DOHH2 (cell line): ENCODE measurements at regions not wholly inside any gene's neighbourhood (a gene's known extent, or its start where the extent isn't known, plus 50 kb on each side); places are given as distances from the start of the nearest gene placed in this dataset.

ENCODE experiments used
- H3F3A ChIP-seq: fragments of 200-600 bp; sonication (generic), shearing (Covaris generic); 2 replicates; pipeline ENCODE4 v1.6.0; 2016; ENCODE audit warnings: antibody characterized with exemption, mild to moderate bottlenecking; ENCODE audit not compliant: control insufficient read depth, insufficient read depth
- H3K27ac ChIP-seq: fragments of 200-600 bp; sonication (generic); 2 replicates; pipeline ENCODE4 v1.5.1; 2014; ENCODE audit warnings: low read depth, mild to moderate bottlenecking, low read length, moderate library complexity
- H3K27me3 ChIP-seq: fragments of 200-600 bp; sonication (generic); 2 replicates; pipeline ENCODE4 v1.6.1; 2014; ENCODE audit warnings: mild to moderate bottlenecking, low read length, mixed read lengths; ENCODE audit not compliant: control insufficient read depth
- H3K36me3 ChIP-seq: fragments of 200-600 bp; sonication (generic); 2 replicates; pipeline ENCODE4 v1.6.1; 2014; ENCODE audit warnings: mild to moderate bottlenecking, low read length, moderate library complexity, mixed read lengths; ENCODE audit not compliant: control insufficient read depth
- H3K4me1 ChIP-seq: fragments of 200-600 bp; sonication (generic); 2 replicates; pipeline ENCODE4 v1.6.1; 2014; ENCODE audit warnings: mild to moderate bottlenecking, low read length, mixed read lengths; ENCODE audit not compliant: control insufficient read depth
- H3K4me2 ChIP-seq: fragments of 200-600 bp; sonication (generic); 2 replicates; pipeline ENCODE4 v1.6.0; 2014; ENCODE audit warnings: mild to moderate bottlenecking, low read length, moderate library complexity
- H3K4me3 ChIP-seq: fragments of 200-600 bp; sonication (generic); 2 replicates; pipeline ENCODE4 v1.5.1; 2014; ENCODE audit warnings: mild to moderate bottlenecking, low read length, mixed read lengths
- H3K79me2 ChIP-seq: fragments of 200-600 bp; sonication (generic); 2 replicates; pipeline ENCODE4 v1.6.1; 2014; ENCODE audit warnings: mild to moderate bottlenecking, low read length, mixed read lengths; ENCODE audit not compliant: control insufficient read depth
- H3K9me2 ChIP-seq: fragments of 200-600 bp; sonication (generic); replicated peaks from 2 replicates; pipeline ENCODE4 v1.6.1; 2014; ENCODE audit warnings: mild to moderate bottlenecking, low read length, mixed read lengths; ENCODE audit not compliant: control insufficient read depth
- H3K9me3 ChIP-seq: fragments of 200-600 bp; sonication (generic); 2 replicates; pipeline ENCODE4 v1.6.1; 2014; ENCODE audit warnings: antibody characterized with exemption, low read length, mixed read lengths; ENCODE audit not compliant: control insufficient read depth, insufficient read depth
- H4K20me1 ChIP-seq: fragments of 200-600 bp; sonication (generic); 2 replicates; pipeline ENCODE4 v1.6.0; 2014; ENCODE audit warnings: low read depth, mild to moderate bottlenecking, antibody characterized with exemption, low read length, moderate library complexity; ENCODE audit not compliant: control insufficient read depth, insufficient read depth
- CTCF ChIP-seq: fragments of 200-600 bp; sonication (generic); IDR thresholded peaks from one replicate; pipeline ENCODE4 v1.5.1; 2014; ENCODE audit warnings: antibody characterized with exemption, mild to moderate bottlenecking, low read depth, low read length; ENCODE audit not compliant: poor library complexity, severe bottlenecking
- EZH2phosphoT487 ChIP-seq: fragments of 200-600 bp; sonication (generic); IDR thresholded peaks from 2 replicates; pipeline ENCODE4 v1.6.1; 2017; ENCODE audit warnings: borderline replicate concordance, mild to moderate bottlenecking, antibody characterized with exemption, low read length, moderate library complexity, mixed read lengths

GRCh38 chr5:152092580-152092979 is 167.9 kb upstream of the GLRA1 start:
- no peak for TF ChIP-seq EZH2phosphoT487
- no peaks in the 10 kb centered on the region for H4K20me1 ChIP-seq
- no peaks in the 10 kb centered on the region for H3K9me2 ChIP-seq
- no peaks in the 10 kb centered on the region for H3K27me3 ChIP-seq
- H3K79me2 ChIP-seq: no peaks in the 10 kb centered on the region
- no peaks in the 10 kb centered on the region for H3F3A ChIP-seq
- no peak overlapping the region for H3K4me3 ChIP-seq
- H3K36me3 ChIP-seq: no peaks in the 10 kb centered on the region
- H3K27ac ChIP-seq: no peak overlapping the region
- H3K4me2 ChIP-seq: no peak overlapping the region
- H3K9me3 ChIP-seq: no peaks in the 10 kb centered on the region
- H3K4me1 ChIP-seq: no peaks in the 10 kb centered on the region

- Histone ChIP-seq H3K4me3 (no peak overlapping the region), H3K79me2 (no peaks in the 10 kb centered on the region), H3K27ac (no peak overlapping the region), H3K36me3 (no peaks in the 10 kb centered on the region), H4K20me1 (no peaks in the 10 kb centered on the region), H3K4me2 (no peak overlapping the region), H3K9me2 (no peaks in the 10 kb centered on the region), H3K4me1 (no peaks in the 10 kb centered on the region), H3K27me3 (no peaks in the 10 kb centered on the region), H3F3A (no peaks in the 10 kb centered on the region), H3K9me3 (no peaks in the 10 kb centered on the region)
- TF ChIP-seq EZH2phosphoT487: no peak
- no peak for TF ChIP-seq CTCF
These were observed 165.0 kb upstream of the GLRA1 start for GRCh38 chr5:152089644-152090043.

GRCh38 chr5:152086668-152087067 is 162.0 kb upstream of the GLRA1 start:
- TF ChIP-seq CTCF: no peak
- no peak for TF ChIP-seq EZH2phosphoT487
- H3K9me3 ChIP-seq: no peaks in the 10 kb centered on the region

GRCh38 chr5:152084476-152084875 is 159.8 kb upstream of the GLRA1 start:
- Histone ChIP-seq H4K20me1 (no peaks in the 10 kb centered on the region), H3K9me2 (no peaks in the 10 kb centered on the region), H3K4me3 (no peak overlapping the region), H3K4me1 (no peaks in the 10 kb centered on the region), H3F3A (no peaks in the 10 kb centered on the region), H3K9me3 (no peaks in the 10 kb centered on the region), H3K27ac (no peak overlapping the region), H3K27me3 (no peaks in the 10 kb centered on the region), H3K36me3 (no peaks in the 10 kb centered on the region), H3K4me2 (no peak overlapping the region), H3K79me2 (no peaks in the 10 kb centered on the region)
- TF ChIP-seq EZH2phosphoT487 (no peak), CTCF (no peak)

More at GRCh38 chr5:152086668-152087067, 162.0 kb upstream of the GLRA1 start:
- H3K79me2 ChIP-seq: no peaks in the 10 kb centered on the region
- no peaks in the 10 kb centered on the region for H3K36me3 ChIP-seq
- H4K20me1 ChIP-seq: no peaks in the 10 kb centered on the region
- H3K27ac ChIP-seq: no peak overlapping the region
- no peak overlapping the region for H3K4me2 ChIP-seq
- no peak overlapping the region for H3K4me3 ChIP-seq
- H3K27me3 ChIP-seq: no peaks in the 10 kb centered on the region
- no peaks in the 10 kb centered on the region for H3K4me1 ChIP-seq
- H3K9me2 ChIP-seq: no peaks in the 10 kb centered on the region
- H3F3A ChIP-seq: no peaks in the 10 kb centered on the region
